GM18505 (cell line): ENCODE measurements at regions not wholly inside any gene's neighbourhood (a gene's known extent, or its start where the extent isn't known, plus 50 kb on each side); places are given as distances from the start of the nearest gene placed in this dataset.

ENCODE experiments used
- ATAC-seq: cut with Tn5 transposase; IDR thresholded peaks from one replicate; pipeline ENCODE4 v1.9.1; 2021; ENCODE audit not compliant: unreplicated experiment
- POLR2A ChIP-seq: IDR thresholded peaks from 4 replicates; pipeline ENCODE4 v1.6.1; 2011; ENCODE audit warnings: borderline replicate concordance; ENCODE audit not compliant: insufficient read depth, insufficient read length; ENCODE audit errors: extremely low read depth

- no peak for TF ChIP-seq POLR2A
- ATAC-seq = no peak
Measured at GRCh38 chr5:164637931-164638521, 1132.6 kb downstream of the MAT2B start.

- ATAC-seq = no peak
- TF ChIP-seq POLR2A = no peak
Measured at GRCh38 chr5:164649266-164649665, 1143.8 kb downstream of the MAT2B start.

GRCh38 chr5:164650427-164650826, 1145.0 kb downstream of the MAT2B start:
- TF ChIP-seq POLR2A = no peak
- ATAC-seq = no peak

- peak; percentile 49 for ATAC-seq
- TF ChIP-seq POLR2A = no peak
Measured at GRCh38 chr5:164651546-164652275, 1146.3 kb downstream of the MAT2B start.

GRCh38 chr5:164652276-164652660, 1146.8 kb downstream of the MAT2B start:
- no peak for ATAC-seq

GRCh38 chr5:164663198-164663989, 1158.0 kb downstream of the MAT2B start:
- TF ChIP-seq POLR2A = no peak
- no peak for ATAC-seq

More at GRCh38 chr5:164652276-164652660, 1146.8 kb downstream of the MAT2B start:
- TF ChIP-seq POLR2A = no peak

- no peak for TF ChIP-seq POLR2A
- no peak for ATAC-seq
Measured at GRCh38 chr5:164671640-164672039, 1166.2 kb downstream of the MAT2B start.

- no peak for ATAC-seq
- no peak for TF ChIP-seq POLR2A
Measured at GRCh38 chr5:164672205-164672604, 1166.8 kb downstream of the MAT2B start.

GRCh38 chr5:164672931-164673694, 1167.7 kb downstream of the MAT2B start:
- no peak for TF ChIP-seq POLR2A
- peak; percentile 58 for ATAC-seq

- no peak for ATAC-seq
- TF ChIP-seq POLR2A = no peak
Measured at GRCh38 chr5:164679461-164679860, 1174.0 kb downstream of the MAT2B start.

- no peak for ATAC-seq
- no peak for TF ChIP-seq POLR2A
Measured at GRCh38 chr5:164680216-164680615, 1174.8 kb downstream of the MAT2B start.

- TF ChIP-seq POLR2A = no peak
- ATAC-seq = no peak
Measured at GRCh38 chr5:164680812-164681520, 1175.5 kb downstream of the MAT2B start.
